ENCODE measurements at regions not wholly inside any gene's neighbourhood (a gene's known extent, or its start where the extent isn't known, plus 50 kb on each side); places are given as distances from the start of the nearest gene placed in this dataset.

DNA sequence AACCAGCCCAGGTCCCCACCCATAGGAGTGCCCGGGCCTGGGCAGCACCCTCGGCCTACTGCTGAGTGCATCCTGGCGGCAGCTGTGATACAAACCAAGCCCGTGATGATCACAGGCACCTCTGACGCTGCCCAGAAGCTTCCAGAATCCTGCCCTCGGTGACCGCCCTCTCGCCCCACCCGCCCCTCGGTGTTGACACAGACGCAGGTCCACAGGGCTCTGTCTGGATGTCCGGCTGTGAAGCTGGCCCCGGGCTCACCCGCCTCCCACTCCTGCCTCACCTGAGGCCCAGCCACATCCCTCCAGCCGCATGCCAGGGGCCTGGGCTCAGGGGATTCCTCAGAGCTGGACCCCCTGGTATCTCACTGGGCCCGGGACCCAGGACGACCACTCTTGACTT lies 191.0 kb downstream of the BRD1 start:
- TF ChIP-seq, protein P1, sequence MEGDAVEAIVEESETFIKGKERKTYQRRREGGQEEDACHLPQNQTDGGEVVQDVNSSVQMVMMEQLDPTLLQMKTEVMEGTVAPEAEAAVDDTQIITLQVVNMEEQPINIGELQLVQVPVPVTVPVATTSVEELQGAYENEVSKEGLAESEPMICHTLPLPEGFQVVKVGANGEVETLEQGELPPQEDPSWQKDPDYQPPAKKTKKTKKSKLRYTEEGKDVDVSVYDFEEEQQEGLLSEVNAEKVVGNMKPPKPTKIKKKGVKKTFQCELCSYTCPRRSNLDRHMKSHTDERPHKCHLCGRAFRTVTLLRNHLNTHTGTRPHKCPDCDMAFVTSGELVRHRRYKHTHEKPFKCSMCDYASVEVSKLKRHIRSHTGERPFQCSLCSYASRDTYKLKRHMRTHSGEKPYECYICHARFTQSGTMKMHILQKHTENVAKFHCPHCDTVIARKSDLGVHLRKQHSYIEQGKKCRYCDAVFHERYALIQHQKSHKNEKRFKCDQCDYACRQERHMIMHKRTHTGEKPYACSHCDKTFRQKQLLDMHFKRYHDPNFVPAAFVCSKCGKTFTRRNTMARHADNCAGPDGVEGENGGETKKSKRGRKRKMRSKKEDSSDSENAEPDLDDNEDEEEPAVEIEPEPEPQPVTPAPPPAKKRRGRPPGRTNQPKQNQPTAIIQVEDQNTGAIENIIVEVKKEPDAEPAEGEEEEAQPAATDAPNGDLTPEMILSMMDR (IDR thresholded peaks at IDR 0.05; ENCODE audit: low read depth, low read length): no peak

DNA sequence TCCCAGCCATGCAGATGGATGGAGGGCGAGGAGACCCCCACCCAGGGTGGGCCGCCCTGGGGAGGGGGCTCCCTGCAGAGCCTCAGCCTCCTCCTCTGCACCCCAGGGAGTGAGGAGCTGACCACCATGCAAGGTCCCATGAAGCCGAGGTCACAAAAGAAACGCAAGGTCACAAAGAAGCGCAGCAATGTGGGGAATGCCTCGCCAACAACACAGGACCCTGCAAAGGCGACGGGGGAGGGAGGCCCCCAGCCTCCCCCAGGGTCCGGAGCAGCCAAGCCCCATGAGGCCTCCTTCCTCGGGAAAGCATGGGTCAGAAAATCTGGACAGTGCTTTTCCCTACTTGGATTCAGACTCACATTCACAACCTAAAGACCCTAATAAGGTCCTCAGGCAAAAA lies 191.5 kb downstream of the BRD1 start:
- TF ChIP-seq, protein P1 (IDR thresholded peaks at IDR 0.05; ENCODE audit: low read depth, low read length): no peak
- no peak for DNase-seq (ENCODE audit: extremely low read depth, low read depth)

More for the DNA sequence above, 191.0 kb downstream of the BRD1 start:
- DNase-seq (ENCODE audit: extremely low read depth, low read depth): no peak

DNA sequence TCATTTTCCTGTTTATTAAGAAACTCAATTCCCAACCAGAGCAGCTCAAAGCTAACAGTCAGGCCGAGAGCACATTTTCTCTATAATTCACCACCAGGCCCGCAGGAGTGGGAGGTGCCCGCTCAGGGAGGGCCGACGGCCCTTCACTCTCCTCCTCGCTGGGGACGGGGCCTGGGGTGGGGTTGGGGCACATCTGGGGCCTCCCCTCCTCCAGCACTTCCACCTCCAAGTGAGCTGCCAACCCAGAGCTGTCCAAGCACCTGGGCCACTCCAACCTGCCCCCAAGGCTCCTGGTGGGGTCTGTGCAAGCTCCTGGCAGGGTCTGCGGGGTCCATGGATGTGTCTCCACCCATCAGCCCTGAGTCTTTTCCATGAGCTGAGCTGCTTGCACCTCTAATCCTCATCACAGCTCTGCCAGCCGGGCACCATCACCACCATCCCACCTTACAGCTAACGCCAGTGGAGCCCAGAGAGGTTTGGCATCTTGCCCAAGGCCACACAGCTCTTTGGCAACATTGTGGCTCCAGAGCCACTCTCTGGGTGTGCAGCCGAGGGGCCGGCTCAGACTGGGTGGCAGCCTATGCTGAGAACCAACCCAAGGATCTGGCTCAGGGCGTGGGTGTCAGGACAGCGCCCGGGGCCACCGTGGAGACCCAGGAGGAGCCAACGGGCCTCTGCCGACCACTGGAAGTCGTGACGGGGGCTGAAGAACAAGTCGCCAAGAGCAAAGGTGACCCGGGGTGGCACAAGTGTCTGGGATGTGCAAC lies 193.5 kb downstream of the BRD1 start:
- DNase-seq (ENCODE audit: extremely low read depth, low read depth): no peak
- TF ChIP-seq, protein P1 (IDR thresholded peaks at IDR 0.05; ENCODE audit: low read depth, low read length): no peak

DNA sequence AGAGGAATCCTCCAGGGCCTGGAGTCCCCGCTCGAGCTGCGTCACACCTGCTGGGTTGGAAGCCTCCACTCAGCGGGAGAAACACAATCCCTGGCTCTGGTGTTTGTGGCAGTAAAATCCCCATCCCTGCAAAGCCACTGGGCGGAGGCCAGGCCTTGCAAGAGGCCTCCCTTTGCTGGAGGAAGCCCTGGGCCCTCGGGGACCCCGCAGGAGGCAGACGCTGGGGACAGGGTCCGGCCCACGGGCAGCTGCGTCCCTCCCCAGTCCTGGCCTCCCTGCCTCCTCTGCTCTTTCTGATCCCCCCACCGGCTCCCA lies 194.7 kb downstream of the BRD1 start:
- no peak for DNase-seq (ENCODE audit: extremely low read depth, low read depth)
- TF ChIP-seq, protein P1 (IDR thresholded peaks at IDR 0.05; ENCODE audit: low read depth, low read length): no peak

DNA sequence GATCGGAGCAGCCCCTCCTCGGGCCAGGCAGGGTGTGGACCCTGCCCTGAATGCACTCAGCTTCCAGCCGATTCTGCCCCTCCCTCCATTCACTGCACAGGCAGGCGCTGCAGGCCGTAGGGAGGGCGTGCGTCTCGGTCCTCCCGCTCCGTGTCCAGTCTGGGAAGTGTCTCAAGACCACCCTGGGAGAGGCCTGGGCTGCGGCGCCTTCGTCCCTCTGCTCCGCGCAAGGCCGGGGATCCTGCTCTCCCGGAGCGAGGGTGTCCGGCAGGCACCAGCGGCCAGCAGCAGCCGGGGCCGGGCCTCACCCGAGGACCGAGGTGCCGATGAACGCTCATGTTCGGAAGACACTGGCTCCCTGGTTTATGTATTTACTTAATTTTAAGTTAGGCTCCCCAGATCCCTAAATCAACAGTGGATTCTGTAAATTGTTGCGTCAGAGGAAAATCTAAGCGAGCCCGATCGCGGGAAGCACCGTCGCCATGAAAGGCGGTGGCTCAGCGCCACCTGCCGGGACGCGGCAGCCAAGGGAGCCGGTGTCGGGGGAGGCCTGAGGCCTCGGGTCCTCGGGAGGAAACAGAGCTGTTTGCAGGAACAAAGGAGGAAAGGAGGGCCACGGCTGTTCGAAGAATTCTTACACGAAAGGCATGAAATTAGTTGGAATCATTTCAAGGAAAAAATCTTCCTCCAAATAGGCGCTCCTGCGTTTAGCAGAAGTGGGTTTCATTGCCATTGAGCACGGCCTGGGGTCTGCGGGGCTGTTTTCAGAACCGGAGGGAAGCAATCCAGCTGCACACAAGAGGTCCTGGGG lies 195.3 kb downstream of the BRD1 start:
- DNase-seq (ENCODE audit: extremely low read depth, low read depth): no peak
- TF ChIP-seq, protein P1 (IDR thresholded peaks at IDR 0.05; ENCODE audit: low read depth, low read length): peak; percentile 71

DNA sequence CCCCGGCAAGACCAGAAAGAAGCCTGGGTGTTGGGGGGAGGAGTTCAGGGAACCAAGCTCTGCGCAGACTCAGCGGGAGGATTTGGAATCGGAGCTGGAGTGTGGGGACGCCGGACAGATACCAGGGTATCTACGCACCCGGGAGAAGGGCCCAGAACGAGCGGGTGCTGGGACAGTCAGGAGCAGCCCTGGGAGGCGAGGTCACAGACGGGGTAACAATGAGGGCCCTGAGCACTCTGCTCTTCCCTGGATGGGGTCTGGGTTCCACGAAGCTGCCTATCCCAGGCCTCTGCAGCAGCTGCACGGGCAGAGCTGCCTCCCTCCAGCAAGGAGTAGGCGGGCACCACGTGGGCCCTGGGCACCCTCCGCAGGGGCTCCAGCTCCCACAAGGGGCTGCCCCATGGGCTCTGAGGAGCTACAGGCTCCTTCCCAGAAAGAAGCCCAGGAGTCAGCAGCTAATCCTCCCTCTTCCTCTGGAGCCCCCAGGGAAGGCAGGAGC lies 197.2 kb downstream of the BRD1 start:
- DNase-seq (ENCODE audit: extremely low read depth, low read depth): no peak
- TF ChIP-seq, protein P1 (IDR thresholded peaks at IDR 0.05; ENCODE audit: low read depth, low read length): no peak
